HL-60 (cell line): ENCODE measurements at regions not wholly inside any gene's neighbourhood (a gene's known extent, or its start where the extent isn't known, plus 50 kb on each side); places are given as distances from the start of the nearest gene placed in this dataset.

Experiments used
- CTCF ChIP-seq: IDR thresholded peaks from one replicate; pipeline ENCODE4 v1.5.1; 2011; ENCODE audit warnings: low read length, control low read depth, inconsistent platforms; ENCODE audit not compliant: insufficient read depth
- POLR2AphosphoS5 ChIP-seq: IDR thresholded peaks from 2 replicates; pipeline ENCODE4 v1.6.1; 2012; ENCODE audit warnings: low read depth

GRCh38 chr11:109749476-109749875 is 327.5 kb downstream of the C11orf87 start:
- TF ChIP-seq CTCF = no peak
- no peak for TF ChIP-seq POLR2AphosphoS5
